HEK293T (cell line): ENCODE measurements at regions not wholly inside any gene's neighbourhood (a gene's known extent, or its start where the extent isn't known, plus 50 kb on each side); places are given as distances from the start of the nearest gene placed in this dataset.

Experiments
- CTCF ChIA-PET: fragments of 350-600 bp; formaldehyde crosslinking; extraction: SDS; loops from one replicate; lab custom pipeline; 2021; ENCODE audit warnings: antibody characterized with exemption, inconsistent platforms; lab: Yijun Ruan, JAX
- POLR2A ChIA-PET: fragments of 350-600 bp; formaldehyde crosslinking; extraction: SDS; loops from one replicate; lab custom pipeline; 2020; ENCODE audit warnings: antibody characterized with exemption, inconsistent platforms; lab: Yijun Ruan, JAX
- DNase-seq: peaks from one replicate; pipeline ENCODE4 v3.0.0; 2012; ENCODE audit warnings: mixed read lengths; ENCODE audit errors: extremely low spot score
- ARNT ChIP-seq: fragments of 450-650 bp; IDR thresholded peaks from 2 replicates; pipeline ENCODE4 v1.6.1; 2017; ENCODE audit warnings: mild to moderate bottlenecking
- BHLHE40 ChIP-seq: fragments of 450-650 bp; IDR thresholded peaks from 2 replicates; pipeline ENCODE4 v1.6.1; 2016; ENCODE audit warnings: mild to moderate bottlenecking, moderate library complexity, borderline replicate concordance
- CTBP1 ChIP-seq: fragments of 450-650 bp; IDR thresholded peaks from 2 replicates; pipeline ENCODE4 v1.6.1; 2016; ENCODE audit warnings: borderline replicate concordance
- ELF4 ChIP-seq: fragments of 450-650 bp; IDR thresholded peaks from 2 replicates; pipeline ENCODE4 v1.6.1; 2017; ENCODE audit warnings: antibody characterized with exemption
- FOXA1 ChIP-seq: fragments of 450-650 bp; IDR thresholded peaks from 2 replicates; pipeline ENCODE4 v1.6.1; 2016; ENCODE audit warnings: mild to moderate bottlenecking
- FOXK2 ChIP-seq: fragments of 450-650 bp; IDR thresholded peaks from 2 replicates; pipeline ENCODE4 v1.6.1; 2016; ENCODE audit warnings: mild to moderate bottlenecking
- FOXM1 ChIP-seq: fragments of 450-650 bp; IDR thresholded peaks from 2 replicates; pipeline ENCODE4 v1.6.1; 2017; ENCODE audit warnings: mild to moderate bottlenecking, borderline replicate concordance
- HDGF ChIP-seq: fragments of 450-650 bp; IDR thresholded peaks from 2 replicates; pipeline ENCODE4 v1.6.1; 2017; ENCODE audit warnings: antibody characterized with exemption, borderline replicate concordance
- L3MBTL2 ChIP-seq: fragments of 450-650 bp; conservative IDR thresholded peaks from 2 replicates; pipeline ENCODE4 v1.6.1; 2016; ENCODE audit warnings: mild to moderate bottlenecking
- LEF1 ChIP-seq: fragments of 450-650 bp; IDR thresholded peaks from 2 replicates; pipeline ENCODE4 v1.6.1; 2017; ENCODE audit warnings: mild to moderate bottlenecking, borderline replicate concordance
- NFRKB ChIP-seq: fragments of 450-650 bp; IDR thresholded peaks from 2 replicates; pipeline ENCODE4 v1.6.1; 2016; ENCODE audit warnings: mild to moderate bottlenecking, moderate library complexity
- SP1 ChIP-seq: fragments of 450-650 bp; IDR thresholded peaks from 2 replicates; pipeline ENCODE4 v1.6.1; 2017
- SUZ12 ChIP-seq: fragments of 450-650 bp; IDR thresholded peaks from 2 replicates; pipeline ENCODE4 v1.6.1; 2016; ENCODE audit warnings: mild to moderate bottlenecking
- TARDBP ChIP-seq: fragments of 450-650 bp; IDR thresholded peaks from 2 replicates; pipeline ENCODE4 v1.6.1; 2016
- ZNF384 ChIP-seq: fragments of 450-650 bp; IDR thresholded peaks from 2 replicates; pipeline ENCODE4 v1.6.1; 2016
- TF ChIP-seq, protein P1 (sequence below): fragments of 450-650 bp; IDR thresholded peaks from 2 replicates; pipeline ENCODE4 v1.6.1; 2016

DNA sequence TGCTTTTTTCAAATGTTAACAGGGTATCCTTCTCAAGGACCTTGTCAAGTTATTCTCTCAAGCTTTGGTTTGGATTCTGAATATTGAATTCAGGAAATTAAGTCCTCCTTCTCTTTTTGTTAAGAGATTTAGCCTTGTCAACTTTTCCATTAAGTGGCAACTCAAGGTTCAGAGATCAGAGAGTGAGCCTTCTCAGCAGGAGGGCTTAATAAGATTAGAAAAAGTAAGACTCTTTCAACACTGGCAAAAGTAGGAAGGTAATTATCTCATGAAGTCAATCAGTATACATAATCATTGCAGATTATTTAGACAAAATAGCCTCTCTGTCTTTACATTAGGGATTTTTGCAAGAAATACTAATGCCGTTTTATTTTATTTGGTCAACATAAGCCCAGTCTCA, 330.7 kb downstream of the KIF2B start:
- DNase-seq = no peak
- TF ChIP-seq SP1 (no peak), TARDBP (no peak), L3MBTL2 (no peak), FOXA1 (no peak), ZNF384 (no peak), LEF1 (no peak), CTBP1 (no peak), FOXM1 (no peak), FOXK2 (no peak), BHLHE40 (no peak), ELF4 (no peak), SUZ12 (no peak), NFRKB (no peak), ARNT (no peak)
- TF ChIP-seq, protein P1, sequence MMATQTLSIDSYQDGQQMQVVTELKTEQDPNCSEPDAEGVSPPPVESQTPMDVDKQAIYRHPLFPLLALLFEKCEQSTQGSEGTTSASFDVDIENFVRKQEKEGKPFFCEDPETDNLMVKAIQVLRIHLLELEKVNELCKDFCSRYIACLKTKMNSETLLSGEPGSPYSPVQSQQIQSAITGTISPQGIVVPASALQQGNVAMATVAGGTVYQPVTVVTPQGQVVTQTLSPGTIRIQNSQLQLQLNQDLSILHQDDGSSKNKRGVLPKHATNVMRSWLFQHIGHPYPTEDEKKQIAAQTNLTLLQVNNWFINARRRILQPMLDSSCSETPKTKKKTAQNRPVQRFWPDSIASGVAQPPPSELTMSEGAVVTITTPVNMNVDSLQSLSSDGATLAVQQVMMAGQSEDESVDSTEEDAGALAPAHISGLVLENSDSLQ = no peak
- ChIA-PET CTCF (no interaction called here), POLR2A (no interaction called here)

DNA sequence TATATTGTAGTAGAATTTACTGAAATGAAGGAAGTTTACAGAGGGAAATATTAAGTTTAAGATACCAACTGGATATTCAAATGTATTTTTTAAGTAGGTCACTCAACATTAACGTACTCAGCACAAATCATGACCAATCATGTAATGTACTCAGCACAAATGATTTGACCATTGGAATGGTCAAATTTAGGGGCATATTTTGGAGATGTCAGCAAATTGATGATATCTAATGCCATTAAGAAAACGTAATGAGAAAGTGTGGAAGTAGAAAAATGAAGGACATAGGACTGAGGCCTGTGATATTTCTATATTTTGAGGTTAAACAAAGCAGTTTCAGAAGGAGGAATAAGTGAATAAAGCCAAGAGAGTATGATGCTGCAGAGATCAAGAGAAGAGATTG, 334.8 kb downstream of the KIF2B start:
- ChIA-PET CTCF (no interaction called here), POLR2A (no interaction called here)
- no peak for DNase-seq
- TF ChIP-seq, protein P1 = no peak
- TF ChIP-seq FOXA1 (no peak), SP1 (no peak), ARNT (no peak), FOXM1 (no peak), FOXK2 (no peak), NFRKB (no peak), LEF1 (no peak), L3MBTL2 (no peak), BHLHE40 (no peak), SUZ12 (no peak), ZNF384 (no peak), ELF4 (no peak), TARDBP (no peak), HDGF (no peak), CTBP1 (no peak)

DNA sequence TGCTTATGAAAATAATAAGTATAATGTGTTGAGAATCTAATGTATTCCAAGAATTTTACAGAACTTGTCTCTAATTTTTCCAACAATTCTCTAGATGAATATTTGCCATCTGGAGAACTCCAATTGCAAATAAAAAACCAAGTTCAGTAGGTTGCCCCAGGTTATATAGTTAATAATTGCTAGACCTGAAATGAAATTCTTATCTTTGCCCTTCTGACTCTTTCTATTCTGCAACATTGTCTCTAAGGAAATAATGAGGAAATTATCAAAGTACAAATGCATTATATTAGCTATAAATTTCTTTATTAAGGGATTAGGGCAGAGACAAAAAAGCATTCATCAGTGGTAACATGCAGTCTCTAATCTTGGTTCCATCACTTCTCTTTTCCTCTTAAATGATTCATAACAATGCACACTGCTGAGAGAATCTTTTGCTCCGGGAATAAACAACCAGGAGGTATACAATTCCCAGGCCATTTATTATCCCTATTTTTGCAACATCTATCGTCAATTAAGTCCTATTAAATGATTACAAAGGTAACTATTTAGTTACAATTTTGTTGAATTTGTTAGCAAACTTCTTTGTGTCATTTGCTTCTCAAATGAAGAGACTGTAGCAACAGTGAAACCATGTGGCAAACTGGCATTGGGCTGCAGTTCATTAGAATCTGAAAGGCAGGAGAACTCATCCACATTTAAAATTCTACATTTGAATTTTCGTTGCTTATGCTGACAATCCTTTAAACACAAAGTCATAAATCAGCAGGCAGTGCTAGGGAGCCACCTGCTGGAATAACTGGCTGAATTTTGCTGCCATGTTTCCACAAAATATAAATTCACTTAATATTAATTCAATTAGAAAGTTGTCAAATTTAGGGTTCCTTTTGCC, 349.6 kb downstream of the KIF2B start:
- ChIA-PET CTCF (no interaction called here), POLR2A (no interaction called here)
- no peak for DNase-seq
- no peak for TF ChIP-seq CTBP1
- no peak for TF ChIP-seq FOXK2
- no peak for TF ChIP-seq TARDBP
- no peak for TF ChIP-seq SP1
- TF ChIP-seq ARNT = no peak
- TF ChIP-seq SUZ12 = no peak
- TF ChIP-seq FOXM1 = no peak
- TF ChIP-seq BHLHE40 = no peak
- TF ChIP-seq, protein P1 = no peak
- TF ChIP-seq ZNF384 = no peak
- TF ChIP-seq L3MBTL2 = no peak
- no peak for TF ChIP-seq NFRKB

DNA sequence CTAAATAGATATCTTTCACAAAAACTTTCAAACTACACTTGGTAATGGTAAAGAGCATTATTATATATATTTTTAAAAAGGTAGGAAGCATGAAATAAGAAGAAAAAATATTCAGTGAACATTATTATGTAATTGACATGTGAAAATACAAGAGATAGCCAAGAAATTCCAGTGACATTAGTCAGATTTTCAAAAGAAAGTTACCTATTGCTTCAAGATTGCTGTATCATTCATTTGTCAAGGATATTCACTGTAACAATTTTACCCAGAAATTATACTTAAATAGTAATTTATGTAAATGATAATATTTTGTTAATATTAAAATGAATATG, 350.2 kb downstream of the KIF2B start:
- CTCF ChIA-PET = no interaction called here
- TF ChIP-seq BHLHE40 (no peak), HDGF (no peak), L3MBTL2 (no peak), SP1 (no peak), FOXK2 (no peak), ELF4 (no peak), ZNF384 (no peak), NFRKB (no peak), LEF1 (no peak), FOXM1 (no peak), SUZ12 (no peak)
- TF ChIP-seq, protein P1 = no peak
- POLR2A ChIA-PET = no interaction called here
- DNase-seq = no peak

DNA sequence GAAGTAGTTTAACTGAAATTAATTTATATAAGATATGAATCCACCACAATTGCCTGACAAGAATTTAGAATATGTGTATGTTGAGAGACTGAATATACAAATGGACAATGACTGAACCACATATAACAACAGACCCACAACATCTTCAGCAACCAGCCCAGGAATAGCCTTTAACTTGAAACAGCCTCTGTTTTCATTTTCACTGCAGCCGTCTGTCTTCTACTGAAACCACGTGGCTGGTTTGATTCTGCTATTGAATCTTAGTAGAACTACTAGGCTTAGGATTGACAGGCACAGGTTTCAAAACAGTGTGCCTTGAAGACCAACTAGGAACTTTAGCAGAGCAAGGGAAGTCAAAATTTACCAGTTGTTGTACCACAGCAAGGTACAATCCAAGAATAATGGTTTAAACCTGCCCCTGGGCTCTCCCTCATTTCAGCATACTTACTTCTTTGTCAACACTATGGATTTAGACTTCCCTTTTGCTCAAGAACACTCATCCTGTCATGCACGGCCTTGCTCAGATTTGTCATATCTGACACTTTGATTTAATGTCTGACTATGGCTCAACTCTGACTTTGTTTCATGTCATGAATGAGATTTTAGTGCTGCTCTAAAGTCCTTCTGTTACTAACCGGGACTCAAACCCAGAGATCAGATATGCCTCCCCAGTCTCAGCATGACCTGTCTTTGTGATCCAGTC, 355.0 kb downstream of the KIF2B start:
- CTCF ChIA-PET = no interaction called here
- POLR2A ChIA-PET = no interaction called here
- TF ChIP-seq LEF1 = no peak
- no peak for TF ChIP-seq ZNF384
- TF ChIP-seq NFRKB = no peak
- no peak for TF ChIP-seq SUZ12
- TF ChIP-seq FOXK2 = no peak
- no peak for TF ChIP-seq FOXM1
- TF ChIP-seq L3MBTL2 = no peak
- no peak for TF ChIP-seq SP1
- no peak for DNase-seq
